Tibial artery (tissue), 4 donors: ENCODE measurements at regions not wholly inside any gene's neighbourhood (a gene's known extent, or its start where the extent isn't known, plus 50 kb on each side); places are given as distances from the start of the nearest gene placed in this dataset.

Source experiments
- DNase-seq, 2 donors: peaks; one replicate each; pipeline ENCODE4 v3.0.0-alpha.2; 2019
- H3K27ac ChIP-seq, 2 donors: fragments of 200-600 bp; sonication (generic) in 1 of 2; 1 replicate in 1 of 2; 2 replicates in 1 of 2; pipeline ENCODE4 v1.5.1; 2018 to 2019; ENCODE audit warnings: mild to moderate bottlenecking in 1 of 2
- H3K27me3 ChIP-seq, 2 donors: fragments of 200-600 bp; sonication (generic) in 1 of 2; one replicate each; pipeline versions ENCODE4 v1.5.1 to v1.6.0; 2016 to 2019
- H3K36me3 ChIP-seq, 3 donors: fragments of 200-600 bp; sonication (generic) in 2 of 3; one replicate each; pipeline ENCODE4 v1.5.1; 2016 to 2019; ENCODE audit warnings: mild to moderate bottlenecking in 2 of 3
- H3K4me1 ChIP-seq, 4 donors: fragments of 200-600 bp; sonication (generic) in 2 of 4; 1 replicate in 3 of 4; 2 replicates in 1 of 4; pipeline ENCODE4 v1.5.1; 2016 to 2019
- H3K4me3 ChIP-seq, 2 donors: fragments of 200-600 bp; sonication (generic) in 1 of 2; 1 replicate in 1 of 2; 2 replicates in 1 of 2; pipeline ENCODE4 v1.5.1; 2018 to 2019; ENCODE audit warnings: mild to moderate bottlenecking in 2 of 2
- H3K9me3 ChIP-seq, 3 donors: fragments of 200-600 bp; sonication (generic) in 1 of 3; one replicate each; pipeline ENCODE4 v1.5.1; 2016 to 2019
- intact Hi-C: fragments of 100-400 bp; cut with DNase I; formaldehyde crosslinking; loops from one replicate; pipeline ENCODE4 v1.15.0; 2023; ENCODE audit warnings: low total_unique reads
- TF ChIP-seq, protein P1 (sequence below), 2 experiments: fragments of 200-600 bp in 1 of 2; fragments of 450-650 bp in 1 of 2; IDR thresholded peaks; one replicate each; pipeline ENCODE4 v1.5.1; 2017 to 2019; ENCODE audit warnings: antibody characterized with exemption in 2 of 2, mild to moderate bottlenecking in 1 of 2, moderate library complexity in 1 of 2

DNA sequence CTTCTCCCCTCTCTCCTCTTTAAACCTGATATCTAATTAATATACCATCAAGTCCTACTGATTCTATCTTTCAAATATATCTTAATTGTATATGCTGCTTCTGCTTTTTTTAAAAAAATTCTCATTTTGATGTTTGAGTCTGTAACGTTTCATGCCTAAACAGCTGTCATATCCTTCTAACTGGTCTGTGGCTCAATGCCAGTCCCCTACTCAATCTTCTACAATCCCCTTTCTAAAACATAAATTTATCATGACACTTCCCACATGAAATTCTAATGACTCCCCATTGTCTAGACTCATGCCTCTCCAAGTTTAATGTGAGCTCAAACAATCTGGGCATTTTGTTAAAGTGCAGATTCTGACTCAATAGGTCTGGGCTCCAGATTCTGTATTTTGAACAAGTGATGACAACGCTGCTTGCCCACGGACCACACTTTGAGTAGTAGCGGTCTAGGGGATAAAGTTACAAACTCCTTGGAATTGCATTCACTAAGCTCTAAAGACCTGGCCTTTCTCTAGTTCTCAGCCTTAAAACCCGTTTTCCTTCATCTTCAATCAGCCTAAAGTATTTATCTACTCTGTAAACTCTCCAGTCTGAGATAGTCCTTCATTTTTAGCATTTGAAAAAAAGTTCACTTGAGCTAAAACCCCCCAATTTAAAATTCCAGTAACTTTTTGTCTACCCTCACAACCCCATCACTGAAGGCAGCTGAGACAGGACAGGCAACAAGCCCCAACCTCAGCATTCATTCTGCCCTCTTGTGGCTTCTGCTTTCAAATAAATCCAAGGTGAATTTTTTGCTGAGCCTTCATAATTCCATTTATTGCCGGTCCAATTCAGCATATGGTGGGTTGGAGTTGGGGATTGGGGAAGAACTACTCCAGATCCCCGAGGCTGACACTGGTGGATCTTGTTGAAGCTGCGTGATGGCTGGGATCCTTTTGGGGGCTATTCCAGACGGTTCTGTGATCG lies 88.1 kb upstream of the THRB start:
- intact Hi-C loops: no loop called here
- Histone ChIP-seq H3K4me3 (no peak overlapping the region), H3K4me1 (no peaks in the 10 kb centered on the region), H3K9me3 (no peaks in the 10 kb centered on the region), H3K27ac (no peak overlapping the region), H3K27me3 (no peaks in the 10 kb centered on the region), H3K36me3 (no peaks in the 10 kb centered on the region)
- TF ChIP-seq, protein P1, sequence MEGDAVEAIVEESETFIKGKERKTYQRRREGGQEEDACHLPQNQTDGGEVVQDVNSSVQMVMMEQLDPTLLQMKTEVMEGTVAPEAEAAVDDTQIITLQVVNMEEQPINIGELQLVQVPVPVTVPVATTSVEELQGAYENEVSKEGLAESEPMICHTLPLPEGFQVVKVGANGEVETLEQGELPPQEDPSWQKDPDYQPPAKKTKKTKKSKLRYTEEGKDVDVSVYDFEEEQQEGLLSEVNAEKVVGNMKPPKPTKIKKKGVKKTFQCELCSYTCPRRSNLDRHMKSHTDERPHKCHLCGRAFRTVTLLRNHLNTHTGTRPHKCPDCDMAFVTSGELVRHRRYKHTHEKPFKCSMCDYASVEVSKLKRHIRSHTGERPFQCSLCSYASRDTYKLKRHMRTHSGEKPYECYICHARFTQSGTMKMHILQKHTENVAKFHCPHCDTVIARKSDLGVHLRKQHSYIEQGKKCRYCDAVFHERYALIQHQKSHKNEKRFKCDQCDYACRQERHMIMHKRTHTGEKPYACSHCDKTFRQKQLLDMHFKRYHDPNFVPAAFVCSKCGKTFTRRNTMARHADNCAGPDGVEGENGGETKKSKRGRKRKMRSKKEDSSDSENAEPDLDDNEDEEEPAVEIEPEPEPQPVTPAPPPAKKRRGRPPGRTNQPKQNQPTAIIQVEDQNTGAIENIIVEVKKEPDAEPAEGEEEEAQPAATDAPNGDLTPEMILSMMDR (IDR thresholded peaks at IDR 0.05): peak in 1 of 2 experiments; percentile 9
- no peak for DNase-seq

DNA sequence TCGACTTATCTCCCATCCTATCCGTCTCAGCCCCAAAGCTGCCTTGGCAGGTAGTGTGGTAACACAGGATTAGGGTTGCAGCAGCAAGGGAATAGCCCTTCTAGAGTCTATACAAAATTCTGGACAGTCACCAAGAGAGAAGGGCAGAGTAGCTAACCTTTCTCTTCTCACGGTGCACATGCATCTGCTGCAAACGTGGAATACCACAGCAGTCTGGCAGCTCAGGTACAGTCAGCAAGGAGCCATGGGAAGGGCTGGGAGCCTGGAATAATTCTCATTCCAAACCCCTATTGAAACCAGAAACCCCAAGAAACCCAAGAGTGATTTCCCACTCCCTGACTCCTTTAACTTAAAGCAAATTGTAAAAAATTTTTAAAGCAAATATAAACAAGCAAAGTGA lies 92.3 kb upstream of the THRB start:
- Histone ChIP-seq H3K27me3 (no peaks in the 10 kb centered on the region), H3K4me1 (peaks cover 0 to 23% (median 15%) of the 10 kb centered on the region in 4 donors), H3K36me3 (no peaks in the 10 kb centered on the region), H3K9me3 (no peaks in the 10 kb centered on the region), H3K27ac (no peak overlapping the region), H3K4me3 (no peak overlapping the region)
- TF ChIP-seq, protein P1 (IDR thresholded peaks at IDR 0.05): no peak
- DNase-seq: no peak
- intact Hi-C loops: no loop called here

DNA sequence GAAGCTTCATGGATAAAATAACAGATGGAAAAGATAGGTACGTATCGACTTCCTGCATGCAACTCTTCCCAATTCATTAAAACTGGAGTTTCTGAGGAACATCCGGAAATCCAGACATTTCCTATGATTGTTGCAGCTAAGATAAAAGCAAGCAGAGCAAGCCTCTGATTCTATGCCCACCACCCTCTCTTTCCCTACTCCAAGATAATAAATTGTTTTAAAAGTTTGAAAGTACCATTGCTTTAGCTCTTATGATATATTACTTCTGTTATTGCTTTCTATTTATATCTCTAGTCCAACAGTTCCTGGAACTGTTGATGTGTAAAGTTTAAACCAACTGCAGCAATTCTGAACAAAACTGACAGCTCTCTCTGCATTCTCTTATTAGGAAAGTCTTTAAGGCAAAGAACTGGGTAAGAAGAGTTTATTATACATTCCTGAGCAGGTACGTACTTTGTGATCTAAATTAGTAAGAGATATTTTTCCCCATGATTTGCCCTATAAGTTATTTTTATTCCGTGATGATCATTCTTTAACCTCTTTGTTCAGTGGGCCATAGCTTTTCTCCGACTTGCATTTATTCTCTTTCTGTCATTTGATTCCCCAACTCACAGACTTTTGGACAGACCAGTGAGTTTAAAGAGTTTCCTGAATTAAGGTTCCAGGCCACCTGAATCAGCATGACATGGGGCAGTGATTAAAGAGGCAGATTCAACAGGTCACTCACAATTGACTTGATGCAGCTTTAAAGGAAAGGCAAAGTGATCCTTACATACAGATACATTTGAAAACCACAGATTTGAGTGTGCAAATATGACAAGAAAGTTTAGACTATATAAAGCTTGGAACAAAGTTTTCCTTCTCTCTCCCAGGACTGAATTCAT lies 94.2 kb upstream of the THRB start:
- Histone ChIP-seq H3K36me3 (no peaks in the 10 kb centered on the region), H3K27ac (peak overlapping the region; percentile 17 to 46), H3K27me3 (no peaks in the 10 kb centered on the region), H3K4me3 (no peak overlapping the region), H3K9me3 (no peaks in the 10 kb centered on the region), H3K4me1 (peaks cover 0 to 23% (median 15%) of the 10 kb centered on the region in 4 donors)
- TF ChIP-seq, protein P1 (IDR thresholded peaks at IDR 0.05): no peak
- intact Hi-C loops: no loop called here
- no peak for DNase-seq

DNA sequence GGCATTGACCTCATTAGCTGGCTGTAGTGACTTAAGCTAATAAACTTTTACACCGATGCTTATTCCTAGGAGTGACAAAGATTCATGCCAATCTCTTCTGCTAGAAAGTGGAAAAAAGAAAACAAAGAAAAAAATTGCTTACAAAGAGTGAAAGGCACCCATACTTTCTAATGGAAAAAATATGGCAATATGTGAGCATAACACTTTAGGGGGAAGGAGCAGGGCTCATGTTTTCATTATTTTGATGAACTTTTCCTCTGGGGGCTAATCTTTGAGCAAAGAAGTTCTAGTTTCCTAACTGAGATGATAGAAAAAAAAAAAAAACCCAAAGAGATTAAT lies 94.8 kb upstream of the THRB start:
- peaks cover 0 to 23% (median 15%) of the 10 kb centered on the region in 4 donors for H3K4me1 ChIP-seq
- intact Hi-C loops: no loop called here
- H3K27me3 ChIP-seq: no peaks in the 10 kb centered on the region
- H3K9me3 ChIP-seq: no peaks in the 10 kb centered on the region
- TF ChIP-seq, protein P1 (IDR thresholded peaks at IDR 0.05): no peak
- no peak overlapping the region for H3K4me3 ChIP-seq
- no peak for DNase-seq
- peak overlapping the region; percentile 17 to 46 for H3K27ac ChIP-seq
- H3K36me3 ChIP-seq: no peaks in the 10 kb centered on the region

DNA sequence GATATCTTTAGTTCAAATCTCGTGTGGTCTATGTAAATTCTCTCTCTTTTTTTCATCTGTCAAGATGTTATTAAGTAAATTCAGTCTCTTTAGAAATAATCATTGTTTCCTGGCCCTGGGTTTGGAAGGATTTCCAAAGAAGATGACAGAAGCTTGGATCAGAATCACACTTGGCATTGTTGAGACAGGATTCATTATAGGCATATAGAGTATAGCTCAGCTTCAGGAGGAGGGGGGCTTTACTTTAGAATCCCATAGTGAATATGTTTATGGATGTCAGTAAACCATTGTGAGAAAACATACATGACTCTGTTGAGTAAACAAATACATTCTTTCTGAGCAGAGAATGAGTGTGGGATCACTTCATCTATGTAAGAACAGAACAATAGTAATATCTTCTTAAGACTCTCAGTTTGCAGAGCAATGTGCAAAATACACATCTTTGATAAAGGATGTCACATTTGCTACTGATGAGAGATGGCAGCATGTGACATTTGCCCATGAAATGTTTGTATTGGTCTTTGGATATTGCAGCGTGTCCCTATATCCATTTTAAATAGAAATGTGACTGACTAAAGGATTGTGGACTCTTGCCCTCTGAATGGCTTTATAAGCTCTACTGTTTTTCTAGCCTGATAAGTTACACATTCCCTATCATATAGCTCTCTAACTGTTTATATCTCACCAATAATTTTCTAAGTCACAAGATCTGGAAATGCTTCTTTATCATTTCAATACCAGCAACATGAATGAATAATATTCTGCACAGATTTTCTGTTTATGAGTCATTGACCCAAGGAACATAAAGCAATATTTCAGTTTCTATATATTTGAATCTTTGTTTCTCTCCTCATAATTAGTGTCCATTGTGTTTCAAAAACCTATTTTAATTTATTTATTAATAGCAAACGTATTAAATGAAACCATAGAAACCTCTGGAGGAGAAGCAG lies 95.6 kb upstream of the THRB start:
- Histone ChIP-seq H3K9me3 (no peaks in the 10 kb centered on the region), H3K4me1 (peaks cover 0 to 23% (median 15%) of the 10 kb centered on the region in 4 donors), H3K36me3 (no peaks in the 10 kb centered on the region), H3K27ac (no peak overlapping the region), H3K4me3 (no peak overlapping the region), H3K27me3 (no peaks in the 10 kb centered on the region)
- TF ChIP-seq, protein P1 (IDR thresholded peaks at IDR 0.05): no peak
- DNase-seq: no peak
- intact Hi-C loops: no loop called here
